HepG2 (cell line): ENCODE measurements at regions not wholly inside any gene's neighbourhood (a gene's known extent, or its start where the extent isn't known, plus 50 kb on each side); places are given as distances from the start of the nearest gene placed in this dataset.

Experiments used
- ATAC-seq: fragments of 200-7000 bp; cut with Tn5 transposase; 3 replicates; pipeline ENCODE4 v1.9.1; 2020; ENCODE audit warnings: mild to moderate bottlenecking, moderate library complexity
- BruUV-seq: library from RNA; stranded (reverse); fragments of 400-500 nt; replicated peaks from 2 replicates; lab custom pipeline; 2021; lab: Mats Ljungman, UMichigan
- CTCF ChIA-PET: fragments of 300-600 bp; formaldehyde crosslinking; extraction: SDS; loops from one replicate; lab custom pipeline; 2021; ENCODE audit warnings: low total read pairs, inconsistent platforms, low intra/inter-chr PET ratio; lab: Yijun Ruan, JAX
- POLR2A ChIA-PET: fragments of 350-600 bp; sonication (Branson Sonifier 250); formaldehyde crosslinking; loops from one replicate; lab custom pipeline; 2020; ENCODE audit warnings: antibody characterized with exemption, inconsistent platforms; lab: Yijun Ruan, JAX
- DNase-seq: peaks from one replicate; pipeline ENCODE4 v3.0.0-alpha.2; 2015; ENCODE audit warnings: low spot score
- FAIRE-seq: peaks from 3 replicates; lab custom pipeline; 2011; peaks lifted over from hg19 to GRCh38; lab: Jason Lieb, UNC
- H2AFZ ChIP-seq: one replicate; pipeline ENCODE4 v1.6.1; 2011; ENCODE audit warnings: low read length, inconsistent platforms
- H3K27ac ChIP-seq: fragments of 300-600 bp; 3 replicates; pipeline ENCODE4 v1.8.0; 2011; ENCODE audit warnings: mixed run types, mild to moderate bottlenecking, mixed read lengths, low read length, inconsistent platforms; ENCODE audit not compliant: insufficient read depth; ENCODE audit errors: extremely low read length
- H3K27me3 ChIP-seq, 2 experiments: fragments of 200-600 bp in 1 of 2; 2 replicates in 1 of 2; 3 replicates in 1 of 2; pipeline versions ENCODE4 v1.6.0 to v1.8.0; 2011; ENCODE audit warnings: low read length in 2 of 2, mild to moderate bottlenecking in 2 of 2, moderate library complexity in 2 of 2, inconsistent platforms in 1 of 2; ENCODE audit not compliant: insufficient read depth in 2 of 2, control insufficient read depth in 1 of 2
- H3K36me3 ChIP-seq, 2 experiments: fragments of 200-600 bp in 1 of 2; replicated peaks in 1 of 2; 2 replicates in 1 of 2; 3 replicates in 1 of 2; pipeline versions ENCODE4 v1.5.1 to v1.8.0; 2011; ENCODE audit warnings: low read length in 2 of 2, inconsistent platforms in 1 of 2; ENCODE audit not compliant: insufficient read depth in 2 of 2, control insufficient read depth in 1 of 2
- H3K4me1 ChIP-seq: 2 replicates; pipeline ENCODE4 v1.5.1; 2012; ENCODE audit warnings: low read length, inconsistent platforms; ENCODE audit not compliant: insufficient read depth
- H3K4me2 ChIP-seq: 2 replicates; pipeline ENCODE4 v1.6.0; 2011; ENCODE audit warnings: low read depth, low read length, inconsistent platforms
- H3K4me3 ChIP-seq, 3 experiments: fragments of 200-600 bp in 1 of 3; sonication (generic), shearing (Covaris generic) in 1 of 3; replicated peaks in 1 of 3; 2 replicates each; pipeline ENCODE4 v1.5.1; 2011 to 2016; ENCODE audit warnings: low read length in 3 of 3, inconsistent platforms in 2 of 3, low read depth in 2 of 3, mild to moderate bottlenecking in 2 of 3, control low read depth in 1 of 3, mixed read lengths in 1 of 3; ENCODE audit not compliant: insufficient read depth in 1 of 3
- H3K79me2 ChIP-seq: one replicate; pipeline ENCODE4 v1.6.1; 2011; ENCODE audit warnings: low read length, inconsistent platforms; ENCODE audit not compliant: insufficient read depth
- H3K9ac ChIP-seq: 2 replicates; pipeline ENCODE4 v1.6.0; 2011; ENCODE audit warnings: mild to moderate bottlenecking, low read depth, low read length, inconsistent platforms; ENCODE audit not compliant: insufficient read depth
- H3K9me3 ChIP-seq: 2 replicates; pipeline ENCODE4 v1.5.1; 2012; ENCODE audit warnings: mild to moderate bottlenecking, low read length
- H4K20me1 ChIP-seq: 2 replicates; pipeline ENCODE4 v1.6.0; 2011; ENCODE audit warnings: inconsistent platforms, mild to moderate bottlenecking, low read length, moderate library complexity; ENCODE audit not compliant: insufficient read depth
- ISX ChIP-seq: sonication (generic); formaldehyde crosslinking; conservative IDR thresholded peaks from 2 replicates; pipeline ENCODE4 v1.5.0; 2020; ENCODE audit warnings: missing genetic modification reagents
- REPIN1 ChIP-seq: sonication (generic); formaldehyde crosslinking; IDR thresholded peaks from 2 replicates; pipeline ENCODE4 v1.8.0; 2022; ENCODE audit warnings: missing genetic modification reagents, low read depth, mild to moderate bottlenecking, borderline replicate concordance
- SUZ12 ChIP-seq: fragments of 150-350 bp; IDR thresholded peaks from 2 replicates; pipeline ENCODE4 v1.6.1; 2014; ENCODE audit warnings: low read depth, low read length
- ZNF549 ChIP-seq: sonication (generic); formaldehyde crosslinking; IDR thresholded peaks from 2 replicates; pipeline ENCODE4 v1.5.0; 2020; ENCODE audit warnings: missing genetic modification reagents
- ZNF562 ChIP-seq: sonication (generic); formaldehyde crosslinking; IDR thresholded peaks from 2 replicates; pipeline ENCODE4 v1.8.0; 2022; ENCODE audit warnings: missing genetic modification reagents, borderline replicate concordance
- WGBS: methylation state at CpG from one replicate; pipeline ENCODE4 v1.1.6; 2017; ENCODE audit warnings: low lambda C conversion rate; 5-methylcytosine and 5-hydroxymethylcytosine counted together
- in situ Hi-C: cut with HindIII; loops from 2 replicates; pipeline ENCODE4 v1.10.0; 2017; ENCODE audit warnings: low pct_unique_long_range_greater_than_20kb; ENCODE audit not compliant: extremely low pct_ligation_motif_present
- intact Hi-C: fragments of 100-400 bp; cut with micrococcal nuclease; formaldehyde crosslinking; loops from one replicate; pipeline ENCODE4 v1.10.0; 2022; ENCODE audit not compliant: unreplicated experiment

DNA sequence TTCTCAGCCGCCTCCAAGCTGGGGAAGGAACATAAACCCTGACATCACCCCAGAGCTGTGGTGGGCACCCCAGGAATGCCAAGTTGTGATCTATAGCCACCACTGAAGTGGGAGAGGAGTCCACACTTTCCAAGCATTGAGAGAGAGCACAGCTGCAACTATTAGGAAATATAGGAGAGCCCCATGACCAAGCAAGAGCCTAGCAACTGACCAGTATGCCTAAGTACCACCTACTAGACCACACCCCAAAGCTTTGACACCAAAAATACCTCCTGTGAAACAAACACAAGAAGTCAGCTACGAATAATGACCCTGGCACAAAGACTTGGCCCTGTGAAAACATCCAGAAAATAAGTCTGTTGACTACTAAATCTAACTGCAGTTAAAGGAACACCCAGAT, 804.1 kb upstream of the IGFBP3 start:
- POLR2A ChIA-PET = no interaction called here
- Histone ChIP-seq H3K36me3 (no peaks in the 10 kb centered on the region), H3K27me3 (no peaks in the 10 kb centered on the region)
- no peak for ATAC-seq
- no peak for TF ChIP-seq REPIN1 (CRISPR knock-in tag)
- TF ChIP-seq ISX = no peak
- TF ChIP-seq SUZ12 = no peak
- TF ChIP-seq, all 625 proteins: peak for 0
- H3K4me2 ChIP-seq = no peak overlapping the region
- CTCF ChIA-PET = no interaction called here
- in situ Hi-C loops = no loop called here
- no peak overlapping the region for H3K4me3 ChIP-seq
- H3K4me1 ChIP-seq = no peaks in the 10 kb centered on the region
- H3K9me3 ChIP-seq = no peaks in the 10 kb centered on the region
- no TSS peak for BruUV-seq
- no peak overlapping the region for H3K9ac ChIP-seq
- H4K20me1 ChIP-seq = no peaks in the 10 kb centered on the region
- no peak overlapping the region for H3K27ac ChIP-seq
- H3K79me2 ChIP-seq = no peaks in the 10 kb centered on the region
- no peak for FAIRE-seq
- H2AFZ ChIP-seq = no peak overlapping the region
- DNase-seq = no peak
- 27% methylated on average over 2 of the region's 2 CpGs for WGBS
- intact Hi-C loops = no loop called here

DNA sequence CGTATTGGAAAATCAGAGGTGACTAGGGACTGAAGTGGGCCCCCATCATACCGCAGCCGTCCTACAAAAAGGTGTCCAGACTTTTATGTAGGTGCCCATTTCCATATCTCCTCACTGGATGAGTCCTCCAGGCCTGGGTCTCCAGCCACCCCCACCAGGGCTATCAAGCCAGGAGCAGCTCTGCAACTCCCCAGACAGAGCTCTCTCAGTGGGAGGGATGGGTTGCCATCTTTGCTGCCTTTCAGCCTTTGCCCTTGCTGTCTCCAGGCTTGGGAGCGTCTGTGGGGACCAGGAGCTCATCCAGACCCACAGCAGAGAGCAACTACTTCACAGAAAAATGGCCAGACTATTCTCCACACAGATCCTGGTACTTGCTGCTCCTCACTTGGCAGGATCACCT, 802.7 kb upstream of the IGFBP3 start:
- no peak overlapping the region for H3K4me3 ChIP-seq
- H3K27me3 ChIP-seq = no peaks in the 10 kb centered on the region
- no peak overlapping the region for H2AFZ ChIP-seq
- intact Hi-C loops (no loop called here), in situ Hi-C loops (no loop called here)
- no peak for DNase-seq
- no peaks in the 10 kb centered on the region for H3K79me2 ChIP-seq
- no peak overlapping the region for H3K4me2 ChIP-seq
- ATAC-seq = no peak
- CTCF ChIA-PET = no interaction called here
- H3K36me3 ChIP-seq = no peaks in the 10 kb centered on the region
- H3K4me1 ChIP-seq = no peaks in the 10 kb centered on the region
- H3K27ac ChIP-seq = no peak overlapping the region
- BruUV-seq = no TSS peak
- H4K20me1 ChIP-seq = no peaks in the 10 kb centered on the region
- no peaks in the 10 kb centered on the region for H3K9me3 ChIP-seq
- no peak for TF ChIP-seq ZNF562 (CRISPR knock-in tag)
- TF ChIP-seq ZNF549 (CRISPR knock-in tag) = no peak
- TF ChIP-seq, all 625 proteins: peak for 0
- H3K9ac ChIP-seq = no peak overlapping the region
- WGBS = no CpG with 5 or more reads among the region's 4 CpGs
- POLR2A ChIA-PET = no interaction called here
- FAIRE-seq = no peak
